ENCODE measurements at regions not wholly inside any gene's neighbourhood (a gene's known extent, or its start where the extent isn't known, plus 50 kb on each side); places are given as distances from the start of the nearest gene placed in this dataset.

DNA sequence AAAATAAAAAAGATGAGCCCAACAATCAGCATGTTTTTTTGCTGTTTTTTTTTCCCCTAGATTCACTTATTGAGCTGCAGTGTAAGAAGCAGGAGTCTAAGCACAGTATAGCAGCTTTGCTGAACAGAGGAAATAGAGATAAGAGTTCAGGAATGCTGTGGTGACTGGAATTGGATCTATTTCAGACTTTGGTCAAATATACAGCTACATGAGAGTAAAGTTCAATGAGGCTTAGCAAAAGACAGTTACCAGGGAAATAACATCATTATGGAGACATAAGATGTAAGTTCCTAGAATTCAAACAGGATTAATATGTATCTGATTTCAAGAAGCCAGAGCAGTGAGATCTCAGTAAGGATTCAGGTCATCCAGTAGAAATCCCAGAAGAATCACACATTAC is 613.0 kb downstream of the RPS29 start:
- no peak for DNase-seq (ENCODE audit: low spot score)
- no peaks in the 10 kb centered on the region for H3K9me3 Mint-ChIP-seq (ENCODE audit: low read depth)
- H3K4me3 Mint-ChIP-seq (ENCODE audit: unreplicated experiment), result no peak overlapping the region
- H3K4me1 Mint-ChIP-seq (ENCODE audit: low read depth), result no peaks in the 10 kb centered on the region
- TF ChIP-seq CTCF (IDR thresholded peaks at IDR 0.05), result no peak
- no peak overlapping the region for H3K27ac Mint-ChIP-seq (ENCODE audit: unreplicated experiment)
- H3K27me3 Mint-ChIP-seq (ENCODE audit: low read depth), result peaks cover 5% of the 10 kb centered on the region
- no peaks in the 10 kb centered on the region for H3K36me3 Mint-ChIP-seq (ENCODE audit: low read depth)

DNA sequence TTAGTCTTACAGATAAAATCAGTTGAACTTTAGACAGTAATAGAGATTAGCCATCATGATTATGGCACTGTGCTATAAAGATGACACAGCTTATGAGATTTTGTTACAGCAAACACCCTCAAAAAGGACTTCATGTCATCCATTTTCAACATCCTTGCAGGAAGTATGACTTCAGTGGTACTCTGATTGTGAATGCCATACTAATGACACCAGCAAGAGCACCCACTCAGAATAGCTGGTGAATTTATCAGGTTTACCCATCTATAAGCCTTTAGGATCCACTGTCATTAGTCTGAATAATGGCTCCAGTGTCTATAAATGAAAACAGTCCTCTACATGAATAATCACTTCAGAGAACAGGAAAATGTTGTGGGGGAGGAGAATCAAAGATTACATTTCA is 615.2 kb downstream of the RPS29 start:
- Mint-ChIP-seq H3K9me3 (ENCODE audit: low read depth) (no peaks in the 10 kb centered on the region), H3K36me3 (ENCODE audit: low read depth) (no peaks in the 10 kb centered on the region), H3K27ac (ENCODE audit: unreplicated experiment) (no peak overlapping the region), H3K27me3 (ENCODE audit: low read depth) (peaks cover 5% of the 10 kb centered on the region), H3K4me1 (ENCODE audit: low read depth) (no peaks in the 10 kb centered on the region), H3K4me3 (ENCODE audit: unreplicated experiment) (no peak overlapping the region)
- no peak for TF ChIP-seq CTCF (IDR thresholded peaks at IDR 0.05)
- DNase-seq (ENCODE audit: low spot score), result no peak

DNA sequence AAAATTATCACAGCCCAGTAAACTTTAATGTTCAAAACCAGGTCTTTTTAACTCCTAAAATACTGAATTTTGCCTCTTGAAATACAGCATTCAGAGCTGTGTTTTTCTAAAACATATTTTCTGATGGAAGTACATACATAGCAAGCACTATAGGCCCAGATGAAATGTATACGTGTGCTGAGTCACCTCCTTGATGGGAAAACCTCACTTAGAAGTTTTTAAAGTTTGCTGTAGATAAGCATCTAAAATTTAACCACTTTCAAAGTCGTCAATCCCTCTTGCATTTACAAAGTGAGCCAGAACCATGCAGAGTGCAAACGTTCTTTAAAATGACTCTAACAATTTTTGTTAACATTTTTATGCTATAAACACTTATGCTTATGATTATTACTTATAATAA is 618.8 kb downstream of the RPS29 start:
- no peak for DNase-seq (ENCODE audit: low spot score)

DNA sequence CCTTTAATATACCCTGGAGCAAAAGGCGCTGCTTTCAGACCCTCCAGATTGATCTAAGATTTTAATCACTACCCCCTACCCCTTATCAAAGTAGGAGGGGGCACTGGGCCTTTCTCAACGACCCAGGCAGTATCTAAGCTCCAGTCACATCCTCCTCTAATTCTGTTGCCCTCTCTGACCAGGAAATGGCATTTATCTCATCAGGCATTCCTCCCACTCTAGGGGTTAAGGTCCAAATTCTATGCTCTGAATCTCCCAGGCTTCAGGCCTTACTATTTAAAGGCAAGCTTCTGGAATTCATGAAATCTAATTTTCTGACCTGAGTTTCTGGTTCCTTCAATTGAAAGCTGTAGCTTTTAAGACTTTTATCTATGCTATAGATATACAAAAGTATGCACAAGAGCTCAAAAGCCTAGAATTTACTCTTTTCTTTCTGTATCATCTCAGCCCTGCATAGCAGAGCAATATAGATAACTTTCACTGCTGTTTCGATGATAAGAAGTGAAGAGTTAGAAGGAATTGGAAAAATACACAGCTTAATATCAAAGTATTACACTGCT is 622.9 kb downstream of the RPS29 start:
- TF ChIP-seq CTCF (IDR thresholded peaks at IDR 0.05), result no peak
- Mint-ChIP-seq H3K4me3 (ENCODE audit: unreplicated experiment) (no peak overlapping the region), H3K36me3 (ENCODE audit: low read depth) (no peaks in the 10 kb centered on the region), H3K4me1 (ENCODE audit: low read depth) (no peaks in the 10 kb centered on the region), H3K27me3 (ENCODE audit: low read depth) (peaks cover 3% of the 10 kb centered on the region), H3K9me3 (ENCODE audit: low read depth) (no peaks in the 10 kb centered on the region), H3K27ac (ENCODE audit: unreplicated experiment) (no peak overlapping the region)
- no peak for DNase-seq (ENCODE audit: low spot score)

More for the DNA sequence above, 618.8 kb downstream of the RPS29 start:
- Mint-ChIP-seq H3K36me3 (ENCODE audit: low read depth) (no peaks in the 10 kb centered on the region), H3K4me1 (ENCODE audit: low read depth) (no peaks in the 10 kb centered on the region), H3K27ac (ENCODE audit: unreplicated experiment) (no peak overlapping the region), H3K9me3 (ENCODE audit: low read depth) (no peaks in the 10 kb centered on the region), H3K4me3 (ENCODE audit: unreplicated experiment) (no peak overlapping the region), H3K27me3 (ENCODE audit: low read depth) (peaks cover 5% of the 10 kb centered on the region)
- TF ChIP-seq CTCF (IDR thresholded peaks at IDR 0.05), result no peak

GRCh38 chr14:48957486-48957885 is 628.7 kb downstream of the RPS29 start:
- H3K4me1 Mint-ChIP-seq (ENCODE audit: low read depth), result no peaks in the 10 kb centered on the region
- H3K27ac Mint-ChIP-seq (ENCODE audit: unreplicated experiment), result no peak overlapping the region
- H3K36me3 Mint-ChIP-seq (ENCODE audit: low read depth), result no peaks in the 10 kb centered on the region
- H3K4me3 Mint-ChIP-seq (ENCODE audit: unreplicated experiment), result no peak overlapping the region
- H3K9me3 Mint-ChIP-seq (ENCODE audit: low read depth), result no peaks in the 10 kb centered on the region
- TF ChIP-seq CTCF (IDR thresholded peaks at IDR 0.05), result no peak
- peaks cover 5% of the 10 kb centered on the region for H3K27me3 Mint-ChIP-seq (ENCODE audit: low read depth)
- no peak for DNase-seq (ENCODE audit: low spot score)

Measured in chondrocyte (in vitro differentiated cells).